ENCODE measurements at regions not wholly inside any gene's neighbourhood (a gene's known extent, or its start where the extent isn't known, plus 50 kb on each side); places are given as distances from the start of the nearest gene placed in this dataset.
"Not testable (repeated sequence)": the region's sequence is repeated elsewhere in the genome, so short reads cannot be mapped to it uniquely, and the experiment has no call there.

DNA sequence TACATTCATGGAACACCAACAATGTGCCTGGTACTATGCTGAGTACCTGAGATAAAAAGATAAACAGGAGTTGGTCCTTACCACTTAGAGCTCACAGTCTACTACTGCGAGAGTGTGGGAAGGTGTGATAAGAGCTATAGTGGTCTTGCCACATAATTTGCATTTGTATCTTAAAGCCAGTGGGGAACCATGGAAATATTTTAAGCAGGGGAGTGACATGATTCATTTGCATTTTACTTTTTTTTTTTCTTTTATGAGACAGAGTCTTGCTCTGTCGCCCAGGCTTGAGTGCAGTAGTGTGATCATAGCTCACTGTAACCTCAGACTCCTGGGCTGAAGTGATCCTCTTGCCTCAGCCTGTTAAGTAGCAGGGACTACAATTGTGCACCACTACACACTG lies 53.6 kb downstream of the SRGAP2 start:
- DNase-seq (ENCODE audit: extremely low spot score); CTCF ChIA-PET; POLR2A ChIA-PET: not testable (repeated sequence)

DNA sequence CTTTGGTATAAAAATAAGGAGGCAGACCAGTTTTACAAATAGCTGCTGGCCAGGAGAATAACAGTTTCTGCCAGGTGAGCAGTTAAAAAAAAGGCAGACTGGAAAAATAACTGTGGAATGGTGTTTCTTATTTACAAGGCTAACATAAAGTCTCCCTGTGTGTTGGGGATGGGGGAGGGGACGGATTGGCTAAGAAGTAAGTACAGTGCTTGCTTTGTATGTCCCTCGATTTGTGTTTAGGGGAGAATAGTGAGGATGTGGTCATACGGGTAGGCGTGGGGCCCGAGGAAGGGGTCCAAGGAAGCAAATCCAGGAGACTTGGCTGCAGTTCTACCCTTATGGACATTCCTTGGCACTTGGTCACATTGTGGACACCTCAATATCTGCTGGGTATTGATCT lies 58.1 kb downstream of the SRGAP2 start:
- POLR2A ChIA-PET; DNase-seq (ENCODE audit: extremely low spot score); CTCF ChIA-PET: not testable (repeated sequence)

- DNase-seq (ENCODE audit: extremely low spot score); POLR2A ChIA-PET; CTCF ChIA-PET: not testable (repeated sequence)
Observed at GRCh38 chr1:206262424-206262823, 59.1 kb downstream of the SRGAP2 start.

- CTCF ChIA-PET; POLR2A ChIA-PET; DNase-seq (ENCODE audit: extremely low spot score): not testable (repeated sequence)
Observed at GRCh38 chr1:206264916-206265315, 61.6 kb downstream of the SRGAP2 start.

DNA sequence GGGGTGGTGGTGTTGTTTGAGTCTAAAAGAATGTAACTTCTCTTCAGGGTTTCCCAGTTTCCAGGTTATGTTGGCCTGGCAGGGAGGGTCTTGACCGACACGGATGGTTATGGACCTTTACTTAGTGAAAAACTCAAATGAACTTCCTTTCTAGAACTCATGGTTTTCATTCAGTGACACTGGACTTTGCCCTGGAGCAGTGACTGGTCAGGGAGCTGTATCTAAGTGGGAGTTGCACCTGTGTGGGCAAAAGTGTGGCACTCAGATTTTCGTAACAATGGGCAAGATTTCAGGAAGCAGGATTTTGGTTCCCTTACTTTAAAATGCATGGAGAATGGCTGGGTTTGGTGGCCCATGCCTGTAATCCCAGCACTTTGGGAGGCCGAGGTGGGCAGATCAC lies 67.8 kb downstream of the SRGAP2 start:
- POLR2A ChIA-PET; DNase-seq (ENCODE audit: extremely low spot score); CTCF ChIA-PET: not testable (repeated sequence)

DNA sequence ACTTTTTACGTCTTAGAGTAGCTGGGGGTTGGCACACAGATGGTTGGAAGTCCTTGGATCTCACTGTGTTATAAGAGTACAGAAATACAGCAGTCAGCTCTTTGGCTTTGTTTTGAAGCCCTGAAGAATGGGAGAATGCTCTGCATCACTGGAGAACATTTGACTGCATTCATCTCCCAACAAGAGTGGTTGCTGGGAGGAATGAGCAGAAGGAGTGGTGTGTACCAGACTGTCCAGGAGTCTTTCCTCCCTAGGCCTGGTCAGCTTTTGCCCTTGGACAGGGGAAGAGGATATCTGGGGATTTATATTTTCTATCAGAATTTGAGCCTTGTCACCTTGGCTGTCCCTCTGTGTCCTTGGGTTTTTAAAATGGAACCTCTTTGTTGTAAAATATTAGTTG lies 69.8 kb downstream of the SRGAP2 start:
- POLR2A ChIA-PET; DNase-seq (ENCODE audit: extremely low spot score); CTCF ChIA-PET: not testable (repeated sequence)

GRCh38 chr1:206276143-206276542 lies 72.8 kb downstream of the SRGAP2 start:
- DNase-seq (ENCODE audit: extremely low spot score); CTCF ChIA-PET: not testable (repeated sequence)

GRCh38 chr1:206278683-206279082 lies 75.3 kb downstream of the SRGAP2 start:
- POLR2A ChIA-PET; DNase-seq (ENCODE audit: extremely low spot score); CTCF ChIA-PET: not testable (repeated sequence)

More at GRCh38 chr1:206276143-206276542, 72.8 kb downstream of the SRGAP2 start:
- POLR2A ChIA-PET, result not testable (repeated sequence)

DNA sequence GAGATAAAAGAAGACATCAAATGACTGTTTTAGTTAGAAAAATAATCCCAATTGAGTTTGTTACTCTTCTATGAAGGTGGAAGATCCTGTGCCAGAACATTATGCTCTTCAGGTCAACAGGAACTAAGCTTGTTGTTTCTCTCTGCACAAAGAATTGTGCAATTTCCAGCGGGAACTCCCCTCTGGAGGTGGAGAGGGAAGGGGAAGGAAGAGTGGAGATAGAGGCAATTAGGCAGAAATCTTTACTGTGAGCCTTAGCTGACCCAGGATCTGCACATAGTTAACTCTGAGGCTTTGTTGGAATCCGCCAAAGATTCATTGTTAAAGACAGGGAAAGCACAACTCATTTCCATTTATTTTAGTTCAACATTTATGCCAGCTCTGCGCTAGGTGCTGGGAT lies 77.3 kb downstream of the SRGAP2 start:
- POLR2A ChIA-PET; DNase-seq (ENCODE audit: extremely low spot score); CTCF ChIA-PET: not testable (repeated sequence)

- CTCF ChIA-PET; DNase-seq (ENCODE audit: extremely low spot score); POLR2A ChIA-PET: not testable (repeated sequence)
Observed at GRCh38 chr1:206281912-206282654, 78.7 kb downstream of the SRGAP2 start.

DNA sequence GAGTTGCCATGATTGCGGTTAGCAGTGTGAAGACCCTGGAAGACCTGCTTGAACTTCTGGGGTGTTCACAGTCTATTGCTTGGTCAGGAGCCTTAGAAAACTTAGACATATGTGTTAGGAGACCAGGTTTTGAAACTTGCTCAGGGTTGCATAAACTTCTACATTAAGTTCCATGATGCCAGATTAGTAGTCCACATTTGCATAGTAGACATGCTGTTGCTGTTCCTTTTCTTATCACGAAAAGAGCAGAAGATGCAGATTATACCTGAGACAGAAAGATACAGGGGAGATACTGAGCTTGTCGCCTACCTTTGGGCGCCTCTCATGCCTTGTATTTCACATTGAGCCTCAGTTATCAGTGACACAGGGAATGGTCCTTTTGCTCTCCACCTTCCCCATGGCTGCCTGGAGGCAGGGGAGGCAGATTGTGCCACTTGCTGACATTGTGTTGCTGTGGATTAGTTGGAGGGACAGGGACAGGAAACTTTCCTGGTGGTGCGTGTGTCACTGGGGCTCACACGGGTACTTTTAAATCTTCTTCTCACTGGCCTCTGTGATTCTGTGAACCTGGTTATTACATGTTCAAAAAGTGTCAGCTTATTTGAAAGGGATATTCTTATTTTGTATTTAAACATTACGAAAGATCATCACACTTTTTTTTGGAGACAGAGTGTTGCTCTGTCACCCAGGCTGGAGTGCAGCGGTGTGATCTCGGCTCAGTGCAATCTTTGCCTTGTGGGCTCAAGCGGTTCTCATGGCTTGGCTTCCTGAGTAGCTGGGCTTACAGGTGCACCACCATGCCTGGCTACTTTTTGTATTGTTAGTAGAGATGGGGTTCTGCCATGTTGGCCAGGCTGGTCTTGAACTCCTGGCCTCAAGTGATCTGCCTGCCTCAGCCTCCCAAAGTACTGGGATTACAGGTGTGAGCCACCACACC lies 82.0 kb downstream of the SRGAP2 start:
- DNase-seq (ENCODE audit: extremely low spot score); POLR2A ChIA-PET; CTCF ChIA-PET: not testable (repeated sequence)

GRCh38 chr1:206287759-206288158 lies 84.4 kb downstream of the SRGAP2 start:
- POLR2A ChIA-PET; DNase-seq (ENCODE audit: extremely low spot score); CTCF ChIA-PET: not testable (repeated sequence)

GRCh38 chr1:206288453-206288852 lies 85.1 kb downstream of the SRGAP2 start:
- CTCF ChIA-PET; POLR2A ChIA-PET; DNase-seq (ENCODE audit: extremely low spot score): not testable (repeated sequence)

GRCh38 chr1:206297145-206298031 lies 94.0 kb downstream of the SRGAP2 start:
- POLR2A ChIA-PET; DNase-seq (ENCODE audit: extremely low spot score); CTCF ChIA-PET: not testable (repeated sequence)

GRCh38 chr1:206298032-206298392 lies 94.7 kb downstream of the SRGAP2 start:
- POLR2A ChIA-PET; DNase-seq (ENCODE audit: extremely low spot score); CTCF ChIA-PET: not testable (repeated sequence)

DNA sequence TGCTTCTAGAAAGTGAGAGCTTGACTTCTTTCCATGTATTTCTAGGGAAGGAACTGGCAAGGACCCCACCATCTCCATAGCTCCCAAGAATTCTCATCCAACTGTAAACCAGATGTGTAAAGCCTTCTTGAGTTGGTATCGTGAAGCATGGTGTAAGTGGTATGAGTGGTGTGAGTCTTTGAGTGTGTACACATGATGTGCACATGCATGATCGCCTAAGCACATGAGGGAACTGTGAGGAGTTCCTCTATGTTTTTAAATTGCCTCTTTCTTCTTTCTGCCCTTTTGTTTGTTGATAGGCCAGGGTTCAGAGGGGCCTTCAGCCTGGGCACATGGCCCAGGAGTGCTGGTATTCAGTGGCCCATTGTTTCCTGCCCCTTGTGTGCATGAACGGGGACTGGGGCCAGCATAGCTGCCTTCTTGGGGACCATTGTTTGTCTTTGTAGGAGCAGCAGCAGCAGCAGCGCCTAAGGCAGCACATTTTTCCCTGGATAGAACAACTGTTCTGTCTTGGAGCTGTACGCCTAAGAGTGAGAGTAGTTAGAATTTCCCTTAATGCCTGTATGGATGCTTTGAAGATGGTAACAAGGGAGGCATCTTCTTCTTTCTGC lies 95.9 kb downstream of the SRGAP2 start:
- CTCF ChIA-PET; DNase-seq (ENCODE audit: extremely low spot score); POLR2A ChIA-PET: not testable (repeated sequence)

DNA sequence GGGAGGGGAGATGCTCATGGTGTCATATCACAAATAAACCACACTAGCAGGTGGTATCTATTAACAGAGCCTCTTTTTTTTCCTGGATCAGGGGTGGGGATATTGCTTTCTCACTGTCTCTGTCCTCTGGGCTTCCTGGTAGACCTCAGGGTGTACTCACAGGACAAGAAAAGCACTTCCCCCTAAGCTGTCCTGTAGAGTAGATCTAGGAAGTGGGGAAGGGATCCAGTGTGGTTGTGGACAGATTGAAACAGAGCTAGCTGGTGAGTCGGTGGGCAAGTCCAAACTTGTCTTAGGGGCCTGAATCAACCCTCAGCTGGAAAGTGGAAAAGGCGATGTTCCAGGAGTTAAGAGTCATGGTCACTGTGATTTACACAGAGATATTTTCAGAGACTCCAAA lies 96.6 kb downstream of the SRGAP2 start:
- POLR2A ChIA-PET; DNase-seq (ENCODE audit: extremely low spot score); CTCF ChIA-PET: not testable (repeated sequence)

- POLR2A ChIA-PET; DNase-seq (ENCODE audit: extremely low spot score); CTCF ChIA-PET: not testable (repeated sequence)
Observed at GRCh38 chr1:206302056-206302455, 98.7 kb downstream of the SRGAP2 start.
